PFSK-1 (cell line): ENCODE measurements at regions not wholly inside any gene's neighbourhood (a gene's known extent, or its start where the extent isn't known, plus 50 kb on each side); places are given as distances from the start of the nearest gene placed in this dataset.

Source experiments
- FOXP2 ChIP-seq: optimal IDR thresholded peaks from 2 replicates; pipeline ENCODE3; 2011; ENCODE audit warnings: borderline replicate concordance, control low read depth, inconsistent platforms; ENCODE audit not compliant: insufficient read depth; ENCODE audit errors: extremely low read length, extremely low read depth
- POLR2AphosphoS5 ChIP-seq: IDR thresholded peaks from 2 replicates; pipeline ENCODE4 v1.6.1; 2012; ENCODE audit warnings: low read depth, mild to moderate bottlenecking, control low read depth, low read length, moderate library complexity
- REST ChIP-seq, 2 experiments: IDR thresholded peaks; 2 replicates each; pipeline versions ENCODE4 v1.6.1 to v1.8.0; 2011 to 2012; ENCODE audit warnings: low read depth in 2 of 2, low read length in 2 of 2, control low read depth in 1 of 2, inconsistent platforms in 1 of 2, mild to moderate bottlenecking in 1 of 2, moderate library complexity in 1 of 2; ENCODE audit not compliant: insufficient read depth in 1 of 2
- SIN3A ChIP-seq: IDR thresholded peaks from 2 replicates; pipeline ENCODE4 v1.6.1; 2012; ENCODE audit warnings: mild to moderate bottlenecking, low read length, moderate library complexity, borderline replicate concordance; ENCODE audit not compliant: insufficient read depth
- TAF1 ChIP-seq: IDR thresholded peaks from 2 replicates; pipeline ENCODE4 v1.6.1; 2012; ENCODE audit warnings: low read length, control low read depth, borderline replicate concordance; ENCODE audit not compliant: insufficient read depth

GRCh38 chr10:65544756-65545155 lies 1381.1 kb upstream of the LRRTM3 start:
- TF ChIP-seq POLR2AphosphoS5 (no peak), FOXP2 (no peak), SIN3A (no peak), TAF1 (no peak), REST (IDR thresholded peaks at IDR 0.05; ENCODE audit: insufficient read depth in 1 of 2, low read depth in 2 of 2, low read length in 2 of 2) (no peak)

DNA sequence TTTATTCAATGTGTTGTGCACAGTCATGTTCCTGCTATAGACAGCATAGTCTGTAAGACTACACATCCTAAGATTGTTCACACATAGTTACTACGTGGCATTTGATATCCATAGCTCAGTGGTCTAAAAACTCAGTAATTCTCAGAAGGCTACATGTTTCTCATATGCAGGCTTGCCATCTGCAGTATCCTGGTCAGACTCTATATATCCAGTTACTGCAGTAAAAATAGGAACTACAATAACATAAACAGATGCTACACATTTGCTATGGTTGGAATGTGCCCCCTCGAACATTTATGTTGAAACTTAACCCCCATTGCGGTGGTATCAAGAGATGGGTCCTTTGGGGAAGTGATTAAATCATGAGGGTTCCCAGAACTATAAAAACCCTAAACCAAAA lies 1377.8 kb upstream of the LRRTM3 start:
- TF ChIP-seq REST (IDR thresholded peaks at IDR 0.05; ENCODE audit: insufficient read depth in 1 of 2, low read depth in 2 of 2, low read length in 2 of 2): no peak
- no peak for TF ChIP-seq TAF1
- TF ChIP-seq FOXP2: no peak
- no peak for TF ChIP-seq POLR2AphosphoS5
- no peak for TF ChIP-seq SIN3A

GRCh38 chr10:65550761-65551160 lies 1375.1 kb upstream of the LRRTM3 start:
- TF ChIP-seq REST (IDR thresholded peaks at IDR 0.05; ENCODE audit: insufficient read depth in 1 of 2, low read depth in 2 of 2, low read length in 2 of 2): no peak

GRCh38 chr10:65555192-65555591 lies 1370.6 kb upstream of the LRRTM3 start:
- TF ChIP-seq POLR2AphosphoS5 (no peak), FOXP2 (no peak), REST (IDR thresholded peaks at IDR 0.05; ENCODE audit: insufficient read depth in 1 of 2, low read depth in 2 of 2, low read length in 2 of 2) (no peak), SIN3A (no peak), TAF1 (no peak)

DNA sequence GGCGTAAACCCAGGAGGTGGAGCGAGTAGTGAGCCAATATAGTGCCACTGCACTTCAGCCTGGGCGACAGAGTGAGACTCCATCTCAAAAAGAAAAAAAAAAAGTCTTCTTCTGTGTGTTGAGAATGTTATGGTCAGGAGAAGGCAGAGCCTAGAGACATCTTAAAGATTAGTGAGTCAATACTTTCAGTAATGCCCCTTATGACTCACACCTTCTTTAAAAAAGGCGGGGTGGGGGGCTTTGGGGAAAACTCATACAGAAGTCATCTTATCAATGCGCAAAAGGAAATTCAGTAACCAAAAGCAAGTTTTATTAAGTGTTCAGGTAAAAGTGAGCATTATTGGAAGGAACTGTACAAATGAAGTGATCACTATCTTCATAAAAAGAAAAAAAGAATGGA lies 1369.8 kb upstream of the LRRTM3 start:
- no peak for TF ChIP-seq REST (IDR thresholded peaks at IDR 0.05; ENCODE audit: insufficient read depth in 1 of 2, low read depth in 2 of 2, low read length in 2 of 2)
- no peak for TF ChIP-seq POLR2AphosphoS5
- TF ChIP-seq TAF1: no peak
- no peak for TF ChIP-seq SIN3A
- TF ChIP-seq FOXP2: no peak
